Embryonic facial prominence (tissue), 1 donor: ENCODE measurements at regions not wholly inside any gene's neighbourhood (a gene's known extent, or its start where the extent isn't known, plus 50 kb on each side); places are given as distances from the start of the nearest gene placed in this dataset.

Source experiments
- DNase-seq: peaks from one replicate; pipeline ENCODE4 v3.0.0-alpha.2; 2016; ENCODE audit errors: extremely low spot score

DNA sequence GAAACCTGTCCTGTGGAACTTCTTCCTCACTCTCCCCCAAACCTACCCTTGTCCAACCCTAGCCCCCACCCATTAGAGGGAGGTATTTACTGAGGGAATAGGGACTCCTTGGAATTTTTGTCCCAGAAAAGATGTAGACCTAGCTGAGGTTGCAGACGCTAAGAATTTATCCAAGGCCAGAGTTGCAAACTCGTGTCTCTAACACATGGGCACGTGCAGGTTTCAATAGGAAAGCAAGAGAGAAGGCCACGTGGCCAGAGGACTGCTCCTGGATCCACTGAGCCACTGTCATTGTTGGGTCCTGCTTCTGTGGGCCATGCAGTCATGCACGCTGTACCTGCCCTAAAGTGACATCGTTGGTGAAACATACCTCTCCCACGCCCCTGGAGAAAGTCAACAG, 243.4 kb upstream of the KCNG1 start:
- no peak for DNase-seq

- DNase-seq = no peak
Observed at GRCh38 chr20:51265361-51265760, 242.5 kb upstream of the KCNG1 start.

- DNase-seq = no peak
Observed at GRCh38 chr20:51262240-51262639, 239.3 kb upstream of the KCNG1 start.

GRCh38 chr20:51259455-51259854, 236.5 kb upstream of the KCNG1 start:
- no peak for DNase-seq

- no peak for DNase-seq
Observed at GRCh38 chr20:51258582-51259165, 235.8 kb upstream of the KCNG1 start.

DNA sequence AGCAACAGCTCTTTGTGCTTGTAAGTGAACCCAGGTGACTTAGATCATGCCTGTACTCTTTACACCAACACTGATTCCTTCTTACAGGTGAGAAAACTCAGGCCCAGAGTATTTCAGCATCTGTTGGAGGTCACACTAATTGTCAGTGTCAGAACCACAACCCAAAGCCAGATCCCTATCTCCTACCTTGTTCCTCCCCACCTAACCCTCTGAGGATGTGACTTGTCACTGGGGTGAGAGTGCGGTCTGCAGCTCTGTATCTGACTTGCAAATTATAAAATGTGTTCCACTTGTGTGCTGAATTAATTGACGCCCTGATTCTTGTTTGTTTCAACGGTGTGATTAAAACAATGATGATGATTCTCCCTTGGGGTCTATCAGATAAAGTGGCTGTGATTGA, 232.5 kb upstream of the KCNG1 start:
- no peak for DNase-seq

DNA sequence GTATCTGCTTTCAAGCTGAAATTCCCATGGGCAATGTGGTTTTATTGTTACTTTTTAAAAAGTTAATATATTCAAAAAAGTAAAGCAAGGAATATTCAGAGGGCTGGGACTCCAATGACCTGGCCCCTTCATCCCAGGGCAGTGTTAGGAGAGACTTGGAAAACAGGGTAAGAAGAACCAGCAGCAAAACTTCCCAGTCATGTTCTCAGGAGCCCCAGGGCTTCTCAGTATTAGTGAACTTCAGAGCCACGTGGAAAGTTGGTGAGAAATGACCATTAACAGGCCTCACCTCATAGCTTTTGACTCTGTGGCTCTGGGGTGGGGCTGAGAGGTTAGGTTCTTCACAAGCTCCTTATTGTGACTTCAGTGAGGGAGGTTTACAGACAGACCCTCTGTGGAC, 230.4 kb upstream of the KCNG1 start:
- DNase-seq = no peak

GRCh38 chr20:51249781-51250180, 226.9 kb upstream of the KCNG1 start:
- DNase-seq = no peak

GRCh38 chr20:51249215-51249614, 226.3 kb upstream of the KCNG1 start:
- DNase-seq = no peak

DNA sequence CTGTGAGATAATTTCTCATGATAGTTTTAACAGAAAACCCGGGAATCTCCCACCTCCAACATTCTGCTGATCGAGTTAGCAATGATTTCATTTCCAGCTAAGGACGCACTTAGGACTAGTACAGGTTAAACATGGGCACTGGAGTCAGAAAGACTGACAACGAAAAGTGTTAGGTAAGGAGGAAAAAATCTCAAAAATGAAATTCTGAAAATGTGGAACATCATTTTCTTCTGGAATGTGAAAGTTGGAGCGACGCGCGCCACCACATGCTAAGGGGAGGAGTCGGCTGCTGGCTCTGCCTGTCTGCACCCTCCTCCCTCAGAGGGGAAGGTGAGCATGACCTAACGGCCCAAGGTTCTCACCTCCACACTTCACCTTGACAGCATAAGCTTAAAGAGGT, 221.6 kb upstream of the KCNG1 start:
- DNase-seq = no peak

DNA sequence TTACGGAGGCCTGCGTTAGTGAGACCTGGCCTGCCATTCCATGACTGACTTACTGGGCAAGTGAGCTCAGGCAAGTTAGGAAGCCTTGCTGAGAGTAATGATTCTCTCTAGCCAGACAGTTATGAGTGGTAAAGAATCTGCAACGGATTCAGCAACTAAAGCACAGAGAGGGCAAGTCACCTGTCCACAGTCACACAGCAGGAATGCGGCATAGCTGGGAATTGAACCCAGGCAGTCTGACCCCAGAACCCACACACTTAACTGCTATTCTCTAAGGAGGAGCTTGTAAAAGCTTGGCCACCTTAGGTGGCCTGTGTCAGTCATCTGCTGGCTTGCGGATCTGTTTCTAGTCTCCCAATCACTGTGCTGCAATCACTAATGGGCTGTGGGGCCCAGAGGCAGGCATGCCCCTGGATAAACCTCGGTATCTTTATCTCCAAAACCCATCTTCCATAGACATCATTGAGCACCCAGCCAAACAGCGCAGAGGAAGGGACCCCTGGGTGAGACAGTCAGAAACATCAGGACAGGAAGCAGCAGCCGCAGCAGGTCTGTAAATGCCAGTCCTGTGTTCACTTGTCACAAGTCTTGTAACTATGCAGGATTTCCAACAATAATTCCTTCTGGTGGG, 215.9 kb upstream of the KCNG1 start:
- DNase-seq = no peak

DNA sequence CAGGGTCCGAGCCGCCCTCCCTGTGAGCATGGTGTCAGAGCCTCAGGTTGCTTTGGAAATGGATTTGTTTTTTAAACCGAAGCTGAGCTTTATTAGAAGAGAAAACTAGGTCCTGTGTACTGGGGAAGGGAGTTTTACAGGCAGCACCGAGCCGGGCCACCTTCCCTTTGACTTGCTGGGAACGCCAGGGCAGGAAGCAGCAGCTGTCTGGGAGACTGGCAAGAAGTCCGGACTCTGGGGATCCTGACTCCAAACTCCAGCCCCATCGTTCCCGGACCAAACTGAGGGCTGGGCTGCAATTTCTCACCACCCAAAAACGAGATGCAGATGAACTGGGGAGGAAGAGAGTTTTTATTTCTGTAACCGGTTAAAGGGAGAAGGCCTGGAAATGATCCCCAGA, 214.9 kb upstream of the KCNG1 start:
- DNase-seq = no peak

GRCh38 chr20:51237278-51237677, 214.4 kb upstream of the KCNG1 start:
- no peak for DNase-seq

DNA sequence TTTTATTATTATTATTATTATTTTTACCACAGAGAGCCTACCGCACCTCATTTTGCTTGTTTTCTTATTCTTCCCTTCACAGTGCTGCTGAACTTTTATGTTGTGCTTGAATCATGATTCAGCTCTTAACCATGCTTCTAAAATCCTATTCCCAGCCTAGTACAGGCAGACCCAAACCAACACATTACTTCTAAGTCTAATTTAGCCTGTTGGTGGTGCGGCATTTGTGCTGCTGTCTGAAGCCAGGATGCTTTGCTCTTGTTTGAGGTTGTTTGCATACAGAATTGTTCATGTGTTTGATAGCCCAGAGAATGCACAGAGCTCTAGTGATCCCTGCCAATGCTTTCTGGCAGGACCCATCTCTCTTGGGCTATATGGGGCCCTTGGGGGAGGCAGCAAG, 213.5 kb upstream of the KCNG1 start:
- DNase-seq = no peak

GRCh38 chr20:51233345-51233744, 210.4 kb upstream of the KCNG1 start:
- no peak for DNase-seq

GRCh38 chr20:51230727-51231126, 207.8 kb upstream of the KCNG1 start:
- no peak for DNase-seq

- no peak for DNase-seq
Observed at GRCh38 chr20:51228763-51229162, 205.9 kb upstream of the KCNG1 start.

DNA sequence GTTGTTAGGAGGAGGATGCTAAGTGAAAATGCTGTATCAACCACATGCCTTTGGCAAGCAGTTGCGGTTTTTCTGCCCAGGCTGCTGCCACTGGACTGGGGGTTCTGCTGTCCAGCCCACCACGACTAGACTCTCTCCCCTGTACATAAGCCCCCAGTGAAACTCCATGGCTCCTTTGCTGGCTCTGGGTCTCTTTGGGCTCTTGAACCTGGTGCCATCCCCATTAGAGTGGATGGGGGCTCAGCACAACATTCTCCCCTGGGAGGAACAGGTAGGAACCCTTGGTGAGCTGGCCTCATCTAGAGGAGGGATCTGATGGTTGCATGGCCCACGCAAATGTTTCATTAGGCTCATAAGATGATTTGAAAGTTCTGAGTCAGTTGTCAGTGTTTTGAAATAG, 204.8 kb upstream of the KCNG1 start:
- DNase-seq = no peak

DNA sequence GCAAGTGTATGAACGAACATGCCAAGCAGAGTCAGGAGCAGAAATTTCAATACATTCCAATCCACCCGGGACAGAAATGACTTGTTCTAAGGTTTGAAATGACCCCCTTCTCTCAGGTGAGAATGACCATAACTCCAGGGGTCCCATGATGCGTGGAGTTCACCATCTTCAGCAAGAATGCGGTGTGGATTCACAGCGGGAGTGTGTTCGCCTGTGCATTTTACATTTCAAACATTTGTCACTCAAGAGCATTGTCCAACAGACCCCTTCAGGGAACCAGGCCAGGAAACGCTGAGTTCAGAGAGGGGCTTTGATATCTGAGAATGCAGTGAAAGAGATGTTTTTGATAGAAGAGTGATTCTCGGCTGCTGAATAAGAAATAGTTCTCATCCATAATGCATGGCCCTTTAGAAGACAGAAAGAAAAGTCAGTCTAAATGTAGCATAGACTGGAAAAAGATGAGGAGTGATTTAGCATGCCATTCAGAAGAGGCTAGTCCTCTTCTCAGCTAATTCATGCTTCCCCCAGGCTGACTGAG, 200.3 kb upstream of the KCNG1 start:
- no peak for DNase-seq

DNA sequence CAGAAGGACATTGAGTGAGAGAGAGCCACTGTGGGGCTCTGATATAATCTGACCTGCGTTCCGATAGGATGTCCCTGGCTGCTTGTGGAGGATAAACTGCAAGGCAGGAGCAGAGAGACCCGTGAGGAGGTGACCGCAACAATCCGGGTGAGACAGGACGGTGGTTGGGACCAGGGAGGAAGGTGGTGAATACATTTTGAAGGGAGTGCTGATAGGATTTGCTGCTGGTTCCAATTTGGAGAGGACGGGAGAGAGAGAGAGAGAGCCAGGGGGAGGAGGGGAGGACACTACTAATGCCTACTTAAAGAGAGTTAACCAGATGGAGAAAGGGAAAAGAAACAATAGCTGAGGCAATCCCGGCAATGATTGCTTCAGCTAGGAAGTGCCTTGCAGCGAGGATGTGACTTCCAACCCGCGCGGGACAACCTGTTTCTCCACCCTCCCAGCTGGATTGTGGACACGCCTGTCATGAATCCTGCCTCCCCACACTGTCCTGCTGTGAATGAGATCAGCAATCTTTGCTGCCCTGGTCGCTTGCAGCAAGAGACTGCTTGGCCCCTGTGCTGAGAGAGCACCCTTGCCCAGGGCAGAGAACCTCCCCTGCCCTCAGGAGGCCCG, 199.0 kb upstream of the KCNG1 start:
- DNase-seq = no peak

DNA sequence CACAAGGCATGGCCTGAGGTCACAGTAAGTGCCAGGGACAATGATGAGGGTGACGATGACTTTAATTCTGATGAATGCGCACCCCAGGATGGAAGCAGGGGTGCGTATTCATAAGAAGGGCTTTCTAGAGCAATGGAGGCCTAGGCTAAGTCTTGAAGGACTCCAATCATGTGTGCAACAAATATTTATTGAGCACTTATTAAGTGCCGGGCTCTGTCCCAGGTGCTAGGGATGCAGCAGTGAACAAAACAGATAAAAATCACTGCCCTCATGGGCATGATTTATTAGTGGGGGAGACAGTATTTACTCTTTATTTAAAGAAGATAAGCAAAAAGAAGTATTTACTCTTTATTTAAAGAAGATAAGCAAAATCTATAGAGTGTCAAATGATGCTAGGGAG, 198.2 kb upstream of the KCNG1 start:
- no peak for DNase-seq

DNA sequence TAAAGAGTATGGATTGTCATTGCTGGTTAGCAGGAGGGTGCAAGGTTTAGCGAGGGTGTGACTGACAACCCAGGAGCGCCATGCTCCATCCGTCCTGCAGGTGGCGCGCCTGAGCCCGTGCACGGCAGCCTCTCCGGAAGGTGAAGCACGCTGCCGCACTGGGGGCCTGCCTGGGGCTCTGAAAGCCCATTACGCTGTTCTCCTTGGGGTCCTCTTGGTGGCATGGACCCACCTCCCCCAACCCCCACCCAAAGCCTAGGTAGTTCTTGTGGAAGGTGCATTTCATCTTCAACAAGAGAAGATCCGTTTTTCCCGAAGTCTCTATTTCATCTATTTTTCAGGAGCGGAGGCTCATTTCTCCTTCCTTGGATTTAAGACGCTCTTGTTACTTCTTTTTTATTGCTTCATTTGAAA, 197.4 kb upstream of the KCNG1 start:
- DNase-seq = no peak

GRCh38 chr20:51219544-51219943, 196.6 kb upstream of the KCNG1 start:
- no peak for DNase-seq
